ENCODE measurements at regions not wholly inside any gene's neighbourhood (a gene's known extent, or its start where the extent isn't known, plus 50 kb on each side); places are given as distances from the start of the nearest gene placed in this dataset.
"Not testable (repeated sequence)": the region's sequence is repeated elsewhere in the genome, so short reads cannot be mapped to it uniquely, and the experiment has no call there.

GRCh38 chr16:54727696-54728095 lies 203.0 kb upstream of the IRX5 start:
- not testable (repeated sequence) for DNase-seq (ENCODE audit: low read depth in 2 of 2)

GRCh38 chr16:54724346-54724925 lies 206.2 kb upstream of the IRX5 start:
- DNase-seq (ENCODE audit: low read depth in 2 of 2) = no peak

GRCh38 chr16:54722210-54722676 lies 208.4 kb upstream of the IRX5 start:
- DNase-seq (ENCODE audit: low read depth in 2 of 2) = no peak

DNA sequence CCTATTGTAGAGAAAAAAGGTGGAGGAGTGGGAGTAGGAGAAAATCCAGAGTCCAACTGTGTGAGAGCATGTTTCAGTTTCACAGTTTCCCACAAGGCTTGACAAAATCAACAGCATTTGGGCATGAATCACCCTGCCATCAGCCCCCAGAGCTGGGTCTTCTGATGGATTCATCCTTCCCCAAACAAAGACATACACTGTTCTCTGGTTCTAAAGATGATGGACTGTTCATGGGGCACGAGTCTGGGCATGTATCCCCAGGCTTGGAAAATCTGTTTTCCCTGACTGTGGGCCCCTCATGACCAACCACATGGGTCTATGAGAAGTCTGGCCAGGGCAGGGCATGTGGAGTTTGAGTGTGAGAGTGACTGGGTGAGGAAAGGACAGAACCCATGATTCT lies 210.4 kb upstream of the IRX5 start:
- no peak for DNase-seq (ENCODE audit: low read depth in 2 of 2)

DNA sequence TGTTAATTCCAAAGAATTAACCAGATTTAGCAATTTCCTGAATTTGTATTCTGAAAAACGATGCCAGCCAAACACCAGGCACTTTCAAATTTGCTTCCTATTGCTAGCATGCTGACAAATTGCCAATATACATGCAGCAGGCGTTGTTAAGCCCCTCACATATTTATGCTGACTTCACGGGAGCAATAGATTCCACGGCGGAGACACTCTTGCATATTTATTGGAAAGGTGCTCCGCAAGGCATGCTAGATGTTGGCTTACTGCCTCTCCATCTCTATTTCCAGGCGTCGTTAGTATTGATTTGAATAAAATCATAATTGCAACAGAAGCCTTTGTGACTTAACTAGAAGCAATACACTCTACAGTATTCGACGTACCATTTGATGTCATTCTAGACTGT lies 211.0 kb upstream of the IRX5 start:
- no peak for DNase-seq (ENCODE audit: low read depth in 2 of 2)

- DNase-seq (ENCODE audit: low read depth in 2 of 2) = no peak
These were observed 212.3 kb upstream of the IRX5 start for GRCh38 chr16:54718376-54718775.

- DNase-seq (ENCODE audit: low read depth in 2 of 2) = no peak
These were observed 215.7 kb upstream of the IRX5 start for GRCh38 chr16:54715011-54715410.

- DNase-seq (ENCODE audit: low read depth in 2 of 2) = no peak
These were observed 217.8 kb upstream of the IRX5 start for GRCh38 chr16:54712866-54713265.

- DNase-seq (ENCODE audit: low read depth in 2 of 2) = no peak
These were observed 222.9 kb upstream of the IRX5 start for GRCh38 chr16:54707813-54708212.

GRCh38 chr16:54706406-54706805 lies 224.3 kb upstream of the IRX5 start:
- no peak for DNase-seq (ENCODE audit: low read depth in 2 of 2)

GRCh38 chr16:54703339-54703738 lies 227.3 kb upstream of the IRX5 start:
- DNase-seq (ENCODE audit: low read depth in 2 of 2) = no peak

GRCh38 chr16:54699656-54700055 lies 231.0 kb upstream of the IRX5 start:
- no peak for DNase-seq (ENCODE audit: low read depth in 2 of 2)

DNA sequence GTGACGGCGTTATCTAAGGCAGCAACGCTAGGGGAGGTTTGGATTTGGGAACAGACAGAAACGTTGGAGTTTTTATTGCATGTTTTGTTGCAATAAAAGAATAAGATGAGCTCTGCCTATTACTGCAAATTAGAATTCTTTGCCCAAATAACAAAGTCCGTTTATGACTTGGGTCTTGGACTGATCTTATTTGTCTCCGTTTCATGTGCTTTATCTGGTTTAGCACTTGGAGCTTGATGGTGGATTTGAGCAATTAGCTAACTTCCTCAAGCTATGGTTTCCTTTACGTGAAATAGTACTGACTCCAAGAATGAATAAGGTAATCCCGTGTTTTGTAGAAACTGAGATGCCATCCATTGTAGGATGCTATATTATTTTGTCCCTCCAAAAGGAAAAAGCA lies 233.0 kb upstream of the IRX5 start:
- no peak for DNase-seq (ENCODE audit: low read depth in 2 of 2)

- DNase-seq (ENCODE audit: low read depth in 2 of 2) = no peak
These were observed 233.7 kb upstream of the IRX5 start for GRCh38 chr16:54696970-54697369.

GRCh38 chr16:54696522-54696921 lies 234.1 kb upstream of the IRX5 start:
- no peak for DNase-seq (ENCODE audit: low read depth in 2 of 2)

GRCh38 chr16:54694651-54695050 lies 236.0 kb upstream of the IRX5 start:
- DNase-seq (ENCODE audit: low read depth in 2 of 2) = no peak

- no peak for DNase-seq (ENCODE audit: low read depth in 2 of 2)
These were observed 236.8 kb upstream of the IRX5 start for GRCh38 chr16:54693864-54694263.

- DNase-seq (ENCODE audit: low read depth in 2 of 2) = no peak
These were observed 240.0 kb upstream of the IRX5 start for GRCh38 chr16:54690710-54691109.

DNA sequence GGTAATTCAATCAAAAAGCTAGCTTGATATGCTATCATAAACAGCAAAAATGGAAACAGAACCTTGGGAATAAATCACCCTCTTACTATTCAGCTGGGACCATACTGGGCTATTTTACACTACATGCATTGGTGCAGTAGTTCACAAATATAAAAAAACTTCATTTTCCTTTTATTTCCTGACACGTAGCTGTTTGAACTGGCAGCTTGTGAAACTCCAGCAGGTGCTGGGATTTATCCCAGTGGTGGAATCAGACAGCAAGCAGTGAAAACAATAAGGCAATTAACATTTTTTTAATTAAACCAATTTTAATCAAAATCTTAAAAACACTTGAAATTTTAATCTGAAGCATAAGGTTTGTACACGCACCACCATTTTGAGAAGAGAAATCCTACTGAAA lies 240.4 kb upstream of the IRX5 start:
- no peak for DNase-seq (ENCODE audit: low read depth in 2 of 2)

DNA sequence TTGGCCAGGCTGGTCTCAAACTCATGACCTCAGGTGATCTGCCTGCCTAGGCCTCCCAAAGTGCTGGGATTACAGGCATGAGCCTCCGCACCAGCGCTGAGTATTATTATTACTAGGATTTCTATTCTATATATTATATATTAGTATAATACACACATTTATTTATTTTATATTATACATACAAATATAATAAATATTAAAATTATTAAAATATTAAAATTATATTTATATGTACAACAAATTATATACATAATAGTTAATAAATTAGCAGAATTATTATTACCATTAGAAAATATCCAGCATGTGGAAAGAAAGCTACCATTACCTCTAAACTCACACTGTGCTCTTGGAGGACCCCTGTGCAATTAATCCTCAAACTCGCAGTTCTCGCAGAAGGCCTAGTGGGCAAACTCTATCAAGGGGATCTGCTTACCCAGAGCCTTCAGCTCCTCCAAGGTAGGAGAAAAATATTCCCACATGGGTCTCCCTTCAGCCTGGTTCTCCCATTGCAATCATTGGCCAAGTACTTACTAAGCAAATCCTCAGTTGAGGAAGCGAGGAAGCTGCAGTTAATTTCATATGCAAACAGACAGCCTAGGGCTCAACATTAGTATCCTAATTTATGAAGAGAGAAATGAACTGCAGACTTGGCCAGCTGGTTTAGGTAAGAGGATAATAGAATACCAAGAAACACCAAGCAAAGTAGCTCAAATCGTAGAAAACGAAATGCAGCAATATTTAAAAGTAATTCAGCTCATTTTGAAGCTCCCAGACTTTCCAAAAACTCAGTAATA lies 241.4 kb upstream of the IRX5 start:
- no peak for DNase-seq (ENCODE audit: low read depth in 2 of 2)

GRCh38 chr16:54688339-54688738 lies 242.3 kb upstream of the IRX5 start:
- no peak for DNase-seq (ENCODE audit: low read depth in 2 of 2)

DNA sequence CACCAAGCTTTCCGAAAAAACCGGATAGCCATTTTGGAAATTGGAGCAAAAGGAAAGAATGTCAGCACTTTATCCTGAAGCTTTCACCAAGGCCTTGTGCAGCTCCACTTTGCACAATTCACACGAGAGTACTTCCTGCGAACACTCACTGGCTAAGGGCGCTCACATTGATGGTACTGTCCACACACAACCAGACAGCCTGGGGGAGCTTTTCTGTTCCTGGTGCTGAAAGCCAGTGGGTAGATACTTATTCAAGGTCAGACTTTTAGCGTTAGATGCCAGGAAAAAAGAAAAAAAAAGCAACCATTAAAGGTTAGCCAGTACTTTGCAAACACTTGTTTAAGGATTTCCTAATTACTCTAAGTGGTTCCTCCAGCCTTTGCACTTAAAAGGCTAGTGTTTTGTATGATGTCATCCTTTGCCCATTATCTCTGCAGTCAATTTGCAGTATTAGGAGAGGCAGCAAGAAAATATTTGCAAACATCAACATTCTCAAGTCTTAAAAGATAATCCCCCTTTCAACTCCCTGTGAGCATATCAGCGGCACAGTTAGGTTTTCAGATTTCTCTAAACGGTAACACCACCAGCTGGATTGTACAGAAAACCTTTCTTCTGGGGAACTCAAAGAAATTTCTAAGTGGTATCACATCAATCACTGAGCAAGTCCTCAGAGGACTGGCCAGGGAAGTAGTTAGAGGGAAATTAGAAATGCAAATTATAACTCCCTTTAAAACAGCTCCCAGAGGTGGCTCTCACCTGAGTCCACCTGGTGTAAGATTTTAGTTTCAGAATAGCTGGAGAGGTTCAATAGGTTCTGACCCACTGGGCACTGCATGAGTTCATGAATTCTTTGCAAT lies 243.4 kb upstream of the IRX5 start:
- no peak for DNase-seq (ENCODE audit: low read depth in 2 of 2)

- DNase-seq (ENCODE audit: low read depth in 2 of 2) = no peak
These were observed 245.0 kb upstream of the IRX5 start for GRCh38 chr16:54685682-54686081.
